HL-60 (cell line): ENCODE measurements at regions not wholly inside any gene's neighbourhood (a gene's known extent, or its start where the extent isn't known, plus 50 kb on each side); places are given as distances from the start of the nearest gene placed in this dataset.
"Not testable (repeated sequence)": the region's sequence is repeated elsewhere in the genome, so short reads cannot be mapped to it uniquely, and the experiment has no call there.

Experiments used
- DNase-seq, 2 experiments: peaks; one replicate each; pipeline ENCODE4 v3.0.0-alpha.2; 2010 to 2020; ENCODE audit warnings: low read depth in 1 of 2, low spot score in 1 of 2
- H3K27ac ChIP-seq: fragments of 250-450 bp; sonication (Bioruptor Pico); replicated peaks from 2 replicates; pipeline ENCODE4 v1.5.1; 2020; ENCODE audit warnings: mild to moderate bottlenecking, moderate library complexity
- H3K27me3 ChIP-seq: fragments of 250-450 bp; sonication (Bioruptor Pico); 2 replicates; pipeline ENCODE4 v1.5.1; 2021; ENCODE audit warnings: mild to moderate bottlenecking, moderate library complexity; ENCODE audit not compliant: insufficient read depth, poor library complexity, severe bottlenecking
- H3K4me3 ChIP-seq: replicated peaks from 2 replicates; pipeline ENCODE4 v1.5.1; 2011; ENCODE audit warnings: mild to moderate bottlenecking, control low read depth, low read length; ENCODE audit not compliant: insufficient read depth
- CTCF ChIP-seq: IDR thresholded peaks from one replicate; pipeline ENCODE4 v1.5.1; 2011; ENCODE audit warnings: low read length, control low read depth, inconsistent platforms; ENCODE audit not compliant: insufficient read depth
- GABPA ChIP-seq: IDR thresholded peaks from 2 replicates; pipeline ENCODE4 v1.6.1; 2012; ENCODE audit warnings: low read depth
- POLR2AphosphoS5 ChIP-seq: IDR thresholded peaks from 2 replicates; pipeline ENCODE4 v1.6.1; 2012; ENCODE audit warnings: low read depth
- SPI1 ChIP-seq: IDR thresholded peaks from 2 replicates; pipeline ENCODE4 v1.6.1; 2012; ENCODE audit warnings: low read depth, mild to moderate bottlenecking, borderline replicate concordance
- TF ChIP-seq, protein P1 (sequence below): IDR thresholded peaks from 2 replicates; pipeline ENCODE4 v1.6.1; 2012; ENCODE audit warnings: low read depth; ENCODE audit not compliant: insufficient replicate concordance

- no peak for TF ChIP-seq GABPA
- TF ChIP-seq POLR2AphosphoS5 = no peak
- no peak for TF ChIP-seq CTCF
- TF ChIP-seq, protein P1, sequence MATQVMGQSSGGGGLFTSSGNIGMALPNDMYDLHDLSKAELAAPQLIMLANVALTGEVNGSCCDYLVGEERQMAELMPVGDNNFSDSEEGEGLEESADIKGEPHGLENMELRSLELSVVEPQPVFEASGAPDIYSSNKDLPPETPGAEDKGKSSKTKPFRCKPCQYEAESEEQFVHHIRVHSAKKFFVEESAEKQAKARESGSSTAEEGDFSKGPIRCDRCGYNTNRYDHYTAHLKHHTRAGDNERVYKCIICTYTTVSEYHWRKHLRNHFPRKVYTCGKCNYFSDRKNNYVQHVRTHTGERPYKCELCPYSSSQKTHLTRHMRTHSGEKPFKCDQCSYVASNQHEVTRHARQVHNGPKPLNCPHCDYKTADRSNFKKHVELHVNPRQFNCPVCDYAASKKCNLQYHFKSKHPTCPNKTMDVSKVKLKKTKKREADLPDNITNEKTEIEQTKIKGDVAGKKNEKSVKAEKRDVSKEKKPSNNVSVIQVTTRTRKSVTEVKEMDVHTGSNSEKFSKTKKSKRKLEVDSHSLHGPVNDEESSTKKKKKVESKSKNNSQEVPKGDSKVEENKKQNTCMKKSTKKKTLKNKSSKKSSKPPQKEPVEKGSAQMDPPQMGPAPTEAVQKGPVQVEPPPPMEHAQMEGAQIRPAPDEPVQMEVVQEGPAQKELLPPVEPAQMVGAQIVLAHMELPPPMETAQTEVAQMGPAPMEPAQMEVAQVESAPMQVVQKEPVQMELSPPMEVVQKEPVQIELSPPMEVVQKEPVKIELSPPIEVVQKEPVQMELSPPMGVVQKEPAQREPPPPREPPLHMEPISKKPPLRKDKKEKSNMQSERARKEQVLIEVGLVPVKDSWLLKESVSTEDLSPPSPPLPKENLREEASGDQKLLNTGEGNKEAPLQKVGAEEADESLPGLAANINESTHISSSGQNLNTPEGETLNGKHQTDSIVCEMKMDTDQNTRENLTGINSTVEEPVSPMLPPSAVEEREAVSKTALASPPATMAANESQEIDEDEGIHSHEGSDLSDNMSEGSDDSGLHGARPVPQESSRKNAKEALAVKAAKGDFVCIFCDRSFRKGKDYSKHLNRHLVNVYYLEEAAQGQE = no peak
- no peak for TF ChIP-seq SPI1
- Histone ChIP-seq H3K27me3 (no peaks in the 10 kb centered on the region), H3K27ac (no peak overlapping the region), H3K4me3 (no peak overlapping the region)
- DNase-seq = no peak
Measured at GRCh38 chr5:130501151-130501865, 597.0 kb downstream of the CHSY3 start.

- H3K4me3 ChIP-seq, H3K27me3 ChIP-seq, H3K27ac ChIP-seq, DNase-seq: not testable (repeated sequence)
Measured at GRCh38 chr5:130500495-130500894, 596.2 kb downstream of the CHSY3 start.

- H3K27me3 ChIP-seq = no peaks in the 10 kb centered on the region
- DNase-seq = no peak
- H3K4me3 ChIP-seq = no peak overlapping the region
- no peak for TF ChIP-seq CTCF
- TF ChIP-seq POLR2AphosphoS5 = no peak
- TF ChIP-seq, protein P1 = no peak
- TF ChIP-seq GABPA = no peak
- no peak for TF ChIP-seq SPI1
- H3K27ac ChIP-seq = no peak overlapping the region
Measured at GRCh38 chr5:130496215-130496614, 592.0 kb downstream of the CHSY3 start.

GRCh38 chr5:130488252-130488651 lies 584.0 kb downstream of the CHSY3 start:
- no peak for DNase-seq
- no peak overlapping the region for H3K4me3 ChIP-seq
- H3K27me3 ChIP-seq = no peaks in the 10 kb centered on the region
- TF ChIP-seq, protein P1 = no peak
- TF ChIP-seq CTCF (no peak), POLR2AphosphoS5 (no peak), SPI1 (no peak), GABPA (no peak)
- H3K27ac ChIP-seq = no peak overlapping the region
